ENCODE measurements at regions not wholly inside any gene's neighbourhood (a gene's known extent, or its start where the extent isn't known, plus 50 kb on each side); places are given as distances from the start of the nearest gene placed in this dataset.

- Mint-ChIP-seq H3K4me1 (no peaks in the 10 kb centered on the region), H3K4me3 (no peak overlapping the region), H3K36me3 (ENCODE audit: low read depth) (no peaks in the 10 kb centered on the region), H3K9me3 (peaks cover 2% of the 10 kb centered on the region), H3K27me3 (ENCODE audit: low read depth) (no peaks in the 10 kb centered on the region), H3K27ac (ENCODE audit: unreplicated experiment) (no peak overlapping the region)
- no peak for TF ChIP-seq CTCF (conservative IDR thresholded peaks at IDR 0.05)
- DNase-seq (ENCODE audit: low read depth, low spot score) = no peak
Observed at GRCh38 chr10:45180946-45181875, 134.2 kb downstream of the OR13A1 start.

DNA sequence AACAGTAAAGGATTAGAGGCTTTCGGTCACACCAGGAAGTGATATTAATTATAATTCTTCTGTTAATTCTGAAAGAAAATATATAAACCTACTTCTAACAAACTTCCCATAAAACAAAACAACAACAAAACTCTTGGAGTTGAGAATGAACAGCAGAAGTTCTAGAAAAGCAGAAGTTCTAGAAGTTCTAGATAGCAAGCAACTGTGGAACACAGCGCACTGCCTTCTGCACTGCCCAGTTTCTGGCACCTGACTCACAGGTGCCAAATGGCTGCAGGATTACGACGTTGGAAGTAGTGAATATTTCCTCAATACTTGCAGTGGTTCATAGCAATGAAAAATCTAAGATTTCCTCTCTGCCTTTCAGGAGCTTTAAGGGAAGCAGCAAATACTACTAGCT lies 132.2 kb downstream of the OR13A1 start:
- TF ChIP-seq CTCF (conservative IDR thresholded peaks at IDR 0.05) = no peak
- H3K4me3 Mint-ChIP-seq = no peak overlapping the region
- H3K9me3 Mint-ChIP-seq = peaks cover 2% of the 10 kb centered on the region
- no peaks in the 10 kb centered on the region for H3K4me1 Mint-ChIP-seq
- no peak for DNase-seq (ENCODE audit: low read depth, low spot score)
- H3K36me3 Mint-ChIP-seq (ENCODE audit: low read depth) = no peaks in the 10 kb centered on the region
- H3K27me3 Mint-ChIP-seq (ENCODE audit: low read depth) = no peaks in the 10 kb centered on the region
- H3K27ac Mint-ChIP-seq (ENCODE audit: unreplicated experiment) = no peak overlapping the region

- H3K9me3 Mint-ChIP-seq = no peaks in the 10 kb centered on the region
- H3K27me3 Mint-ChIP-seq (ENCODE audit: low read depth) = no peaks in the 10 kb centered on the region
- H3K4me3 Mint-ChIP-seq = no peak overlapping the region
- no peaks in the 10 kb centered on the region for H3K4me1 Mint-ChIP-seq
- no peak for TF ChIP-seq CTCF (conservative IDR thresholded peaks at IDR 0.05)
- no peak overlapping the region for H3K27ac Mint-ChIP-seq (ENCODE audit: unreplicated experiment)
- DNase-seq (ENCODE audit: low read depth, low spot score) = no peak
- no peaks in the 10 kb centered on the region for H3K36me3 Mint-ChIP-seq (ENCODE audit: low read depth)
Observed at GRCh38 chr10:45197816-45198485, 117.5 kb downstream of the OR13A1 start.

GRCh38 chr10:45198486-45199204 lies 116.8 kb downstream of the OR13A1 start:
- Mint-ChIP-seq H3K27ac (ENCODE audit: unreplicated experiment) (no peak overlapping the region), H3K4me3 (no peak overlapping the region), H3K27me3 (ENCODE audit: low read depth) (no peaks in the 10 kb centered on the region), H3K9me3 (no peaks in the 10 kb centered on the region), H3K4me1 (no peaks in the 10 kb centered on the region), H3K36me3 (ENCODE audit: low read depth) (no peaks in the 10 kb centered on the region)
- no peak for DNase-seq (ENCODE audit: low read depth, low spot score)
- TF ChIP-seq CTCF (conservative IDR thresholded peaks at IDR 0.05) = no peak

DNA sequence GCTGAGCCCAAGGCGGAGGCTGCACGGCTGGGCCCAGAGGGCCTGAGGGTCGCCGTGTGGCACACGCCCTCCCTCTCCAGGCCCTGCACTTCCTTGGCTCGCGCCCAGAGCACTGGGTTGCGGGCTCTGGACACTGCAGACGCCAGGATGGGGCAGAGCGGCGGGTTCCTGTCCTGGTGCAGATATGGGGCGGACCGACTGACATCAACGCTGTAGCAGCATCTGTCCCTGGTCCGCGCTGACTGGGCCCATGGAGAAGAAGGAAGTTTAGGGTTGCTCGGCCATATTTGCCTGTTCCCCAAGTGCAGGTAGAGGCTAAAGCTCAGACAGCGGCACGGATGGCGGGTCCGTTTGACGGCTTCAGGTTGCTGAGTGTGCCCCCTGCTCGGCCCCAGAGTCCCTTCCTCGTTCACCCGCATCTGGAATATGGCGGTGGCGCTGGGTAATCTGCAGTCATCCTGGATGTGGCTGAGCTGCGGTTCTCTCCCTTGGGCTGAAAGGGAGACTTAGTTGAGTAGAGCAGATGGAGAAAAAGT lies 116.1 kb downstream of the OR13A1 start:
- TF ChIP-seq CTCF (conservative IDR thresholded peaks at IDR 0.05) = no peak
- Mint-ChIP-seq H3K36me3 (ENCODE audit: low read depth) (no peaks in the 10 kb centered on the region), H3K9me3 (no peaks in the 10 kb centered on the region), H3K4me1 (no peaks in the 10 kb centered on the region), H3K4me3 (no peak overlapping the region), H3K27ac (ENCODE audit: unreplicated experiment) (no peak overlapping the region), H3K27me3 (ENCODE audit: low read depth) (no peaks in the 10 kb centered on the region)
- no peak for DNase-seq (ENCODE audit: low read depth, low spot score)
